Uterus (tissue), 3 donors: ENCODE measurements at regions not wholly inside any gene's neighbourhood (a gene's known extent, or its start where the extent isn't known, plus 50 kb on each side); places are given as distances from the start of the nearest gene placed in this dataset.

Experiments used
- DNase-seq, 2 donors: peaks; one replicate each; pipeline ENCODE4 v3.0.0-alpha.2; 2019 to 2020
- H3K27ac ChIP-seq, 2 donors: fragments of 200-600 bp; sonication (generic); 1 replicate in 1 of 2; 2 replicates in 1 of 2; pipeline ENCODE4 v1.5.1; 2016 to 2018
- H3K27me3 ChIP-seq, 2 donors: fragments of 200-600 bp; sonication (generic); one replicate each; pipeline ENCODE4 v1.5.1; 2018 to 2019; ENCODE audit warnings: control low read depth in 1 of 2
- H3K36me3 ChIP-seq, 2 donors: fragments of 200-600 bp; sonication (generic); one replicate each; pipeline ENCODE4 v1.5.1; 2019; ENCODE audit warnings: control low read depth in 1 of 2
- H3K4me1 ChIP-seq, 2 donors: fragments of 200-600 bp; sonication (generic); one replicate each; pipeline ENCODE4 v1.5.1; 2018 to 2019; ENCODE audit warnings: control low read depth in 1 of 2
- H3K4me3 ChIP-seq, 2 donors: fragments of 200-600 bp; sonication (generic); 1 replicate in 1 of 2; 2 replicates in 1 of 2; pipeline ENCODE4 v1.5.1; 2018 to 2019; ENCODE audit warnings: mild to moderate bottlenecking in 1 of 2
- H3K9me3 ChIP-seq, 2 donors: fragments of 200-600 bp; sonication (generic); one replicate each; pipeline ENCODE4 v1.5.1; 2019; ENCODE audit warnings: control low read depth in 1 of 2
- CTCF ChIP-seq, 4 experiments: fragments of 200-600 bp in 2 of 4; fragments of 450-650 bp in 2 of 4; sonication (generic) in 2 of 4; IDR thresholded peaks; one replicate each; pipeline ENCODE4 v1.5.1; 2016 to 2019; ENCODE audit warnings: antibody characterized with exemption in 4 of 4, mild to moderate bottlenecking in 2 of 4, moderate library complexity in 1 of 4
- POLR2A ChIP-seq, 2 donors: fragments of 450-650 bp; IDR thresholded peaks; one replicate each; pipeline ENCODE4 v1.6.1; 2016; ENCODE audit warnings: antibody characterized with exemption in 2 of 2, mild to moderate bottlenecking in 1 of 2, moderate library complexity in 1 of 2
- intact Hi-C: fragments of 100-400 bp; cut with DNase I; formaldehyde crosslinking; loops from one replicate; pipeline ENCODE4 v1.15.1; 2023; ENCODE audit warnings: low total_unique reads
- donor health status: DM: yes; HTN: yes; CAD: no.

- H3K4me3 ChIP-seq, result no peak overlapping the region
- intact Hi-C loops, result no loop called here
- H3K9me3 ChIP-seq, result no peaks in the 10 kb centered on the region
- no peaks in the 10 kb centered on the region for H3K27me3 ChIP-seq
- H3K27ac ChIP-seq, result no peak overlapping the region
- TF ChIP-seq POLR2A (IDR thresholded peaks at IDR 0.05) (no peak), CTCF (IDR thresholded peaks at IDR 0.05) (no peak)
- no peak for DNase-seq
- H3K36me3 ChIP-seq, result no peaks in the 10 kb centered on the region
- H3K4me1 ChIP-seq, result no peaks in the 10 kb centered on the region
Measured at GRCh38 chr2:82254728-82255127, 1950.2 kb upstream of the LRRTM1 start.

- H3K27me3 ChIP-seq, result no peaks in the 10 kb centered on the region
- H3K27ac ChIP-seq, result no peak overlapping the region
- no peak overlapping the region for H3K4me3 ChIP-seq
- intact Hi-C loops, result no loop called here
- TF ChIP-seq POLR2A (IDR thresholded peaks at IDR 0.05) (no peak), CTCF (IDR thresholded peaks at IDR 0.05) (no peak)
- no peaks in the 10 kb centered on the region for H3K4me1 ChIP-seq
- no peak for DNase-seq
- H3K9me3 ChIP-seq, result no peaks in the 10 kb centered on the region
- no peaks in the 10 kb centered on the region for H3K36me3 ChIP-seq
Measured at GRCh38 chr2:82246220-82246775, 1941.7 kb upstream of the LRRTM1 start.

- no peak overlapping the region for H3K4me3 ChIP-seq
- no peak overlapping the region for H3K27ac ChIP-seq
- intact Hi-C loops, result no loop called here
- H3K27me3 ChIP-seq, result no peaks in the 10 kb centered on the region
- no peak for DNase-seq
- TF ChIP-seq CTCF (IDR thresholded peaks at IDR 0.05) (no peak), POLR2A (IDR thresholded peaks at IDR 0.05) (no peak)
- H3K9me3 ChIP-seq, result no peaks in the 10 kb centered on the region
- H3K36me3 ChIP-seq, result no peaks in the 10 kb centered on the region
- no peaks in the 10 kb centered on the region for H3K4me1 ChIP-seq
Measured at GRCh38 chr2:82239176-82239575, 1934.6 kb upstream of the LRRTM1 start.

GRCh38 chr2:82237994-82238662 lies 1933.6 kb upstream of the LRRTM1 start:
- no peak for DNase-seq
- Histone ChIP-seq H3K27ac (no peak overlapping the region), H3K9me3 (no peaks in the 10 kb centered on the region), H3K27me3 (no peaks in the 10 kb centered on the region), H3K4me3 (no peak overlapping the region), H3K36me3 (no peaks in the 10 kb centered on the region), H3K4me1 (no peaks in the 10 kb centered on the region)
- intact Hi-C loops, result no loop called here
- TF ChIP-seq CTCF (IDR thresholded peaks at IDR 0.05) (no peak), POLR2A (IDR thresholded peaks at IDR 0.05) (no peak)

- TF ChIP-seq POLR2A (IDR thresholded peaks at IDR 0.05), result no peak
- no peak for TF ChIP-seq CTCF (IDR thresholded peaks at IDR 0.05)
- Histone ChIP-seq H3K36me3 (no peaks in the 10 kb centered on the region), H3K9me3 (no peaks in the 10 kb centered on the region), H3K27ac (no peak overlapping the region), H3K4me1 (no peaks in the 10 kb centered on the region), H3K4me3 (no peak overlapping the region), H3K27me3 (no peaks in the 10 kb centered on the region)
- DNase-seq, result no peak
- intact Hi-C loops, result no loop called here
Measured at GRCh38 chr2:82234283-82234874, 1929.8 kb upstream of the LRRTM1 start.
